Heart left ventricle (tissue), 13 donors: ENCODE measurements at regions not wholly inside any gene's neighbourhood (a gene's known extent, or its start where the extent isn't known, plus 50 kb on each side); places are given as distances from the start of the nearest gene placed in this dataset.

Experiments
- POLR2A ChIP-seq, 2 donors: fragments of 450-650 bp; IDR thresholded peaks; one replicate each; pipeline ENCODE4 v1.6.1; 2017; ENCODE audit warnings: antibody characterized with exemption in 2 of 2, mild to moderate bottlenecking in 2 of 2, moderate library complexity in 2 of 2
- TF ChIP-seq, protein P1 (sequence below), 12 donors: fragments of 200-600 bp; sonication (generic) in 4 of 12; IDR thresholded peaks; one replicate each; pipeline versions ENCODE4 v1.5.0 to v1.8.0; 2018 to 2022; ENCODE audit warnings: antibody characterized with exemption in 12 of 12, mild to moderate bottlenecking in 5 of 12
- donor health status: ischemic (EF 13 %, LVEDD 7.1; RV severe dilation, severe dysfunction).
- donor health status: DM: no; HTN: yes; CAD: no.
- donor health status: DM: no; HTN: no; CAD: no.
- donor health status: ischemic (EF 25% LVEDD 6.9; RV normal size, moderate dysfunction).
- donor health status: ischemic (EF 25% LVEDD 5.7; RV mildly dilated, moderate dysfunction).
- donor health status: ischemic (EF 35%, LVEDD 5.7; RV mildly dilated, moderate dysfunction).
- donor health status: nonischemic (EF 11% LVEDD 7.7; RV severe dilation, severe dysfunction).
- donor health status: DM: yes; HTN: yes; CAD: no.
- donor health status: PGD.
- donor health status: ischemic (EF 29% LVEDD 5.4; RV normal size, mild dysfunction).
- donor health status: nonischemic (EF 23%, LVEDD 6.1; RV moderate dilation, normal function).

DNA sequence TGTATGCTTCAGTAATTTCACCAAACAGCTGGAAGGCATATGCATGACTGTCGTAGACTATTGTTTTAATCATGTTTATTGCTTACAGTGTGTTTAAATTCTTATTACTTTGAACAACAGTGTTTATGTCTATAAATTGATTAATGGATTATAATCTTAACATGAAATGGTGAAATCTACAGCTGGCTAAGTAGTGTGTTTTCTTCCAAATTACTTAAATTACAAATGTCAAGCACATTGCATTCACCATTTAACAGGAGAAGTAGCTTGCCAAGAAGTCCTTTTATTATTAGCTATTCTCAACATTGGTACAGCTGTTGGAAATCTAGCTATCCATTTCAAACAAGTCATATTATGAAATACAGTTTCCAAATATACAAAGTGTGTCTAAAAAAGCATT lies 849.3 kb upstream of the PCDH10 start:
- TF ChIP-seq, protein P1, sequence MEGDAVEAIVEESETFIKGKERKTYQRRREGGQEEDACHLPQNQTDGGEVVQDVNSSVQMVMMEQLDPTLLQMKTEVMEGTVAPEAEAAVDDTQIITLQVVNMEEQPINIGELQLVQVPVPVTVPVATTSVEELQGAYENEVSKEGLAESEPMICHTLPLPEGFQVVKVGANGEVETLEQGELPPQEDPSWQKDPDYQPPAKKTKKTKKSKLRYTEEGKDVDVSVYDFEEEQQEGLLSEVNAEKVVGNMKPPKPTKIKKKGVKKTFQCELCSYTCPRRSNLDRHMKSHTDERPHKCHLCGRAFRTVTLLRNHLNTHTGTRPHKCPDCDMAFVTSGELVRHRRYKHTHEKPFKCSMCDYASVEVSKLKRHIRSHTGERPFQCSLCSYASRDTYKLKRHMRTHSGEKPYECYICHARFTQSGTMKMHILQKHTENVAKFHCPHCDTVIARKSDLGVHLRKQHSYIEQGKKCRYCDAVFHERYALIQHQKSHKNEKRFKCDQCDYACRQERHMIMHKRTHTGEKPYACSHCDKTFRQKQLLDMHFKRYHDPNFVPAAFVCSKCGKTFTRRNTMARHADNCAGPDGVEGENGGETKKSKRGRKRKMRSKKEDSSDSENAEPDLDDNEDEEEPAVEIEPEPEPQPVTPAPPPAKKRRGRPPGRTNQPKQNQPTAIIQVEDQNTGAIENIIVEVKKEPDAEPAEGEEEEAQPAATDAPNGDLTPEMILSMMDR (IDR thresholded peaks at IDR 0.05) = no peak
- TF ChIP-seq POLR2A (IDR thresholded peaks at IDR 0.05) = no peak
